Activated T-cell treated with anti-CD3 and anti-CD28 coated beads for 1 hour (primary cell): ENCODE measurements at regions not wholly inside any gene's neighbourhood (a gene's known extent, or its start where the extent isn't known, plus 50 kb on each side); places are given as distances from the start of the nearest gene placed in this dataset.

Experiments
- DNase-seq: peaks from one replicate; pipeline ENCODE4 v3.0.0-alpha.2; 2020; ENCODE audit warnings: low read depth

GRCh38 chr15:31263751-31264558, 62.7 kb upstream of the KLF13 start:
- DNase-seq, result peak; percentile 70

- no peak for DNase-seq
Observed at GRCh38 chr15:31264559-31265089, 62.0 kb upstream of the KLF13 start.

GRCh38 chr15:31265090-31265870, 61.4 kb upstream of the KLF13 start:
- DNase-seq, result no peak

GRCh38 chr15:31265871-31266711, 60.5 kb upstream of the KLF13 start:
- peak; percentile 45 for DNase-seq

- no peak for DNase-seq
Observed at GRCh38 chr15:31266712-31267111, 59.9 kb upstream of the KLF13 start.

- no peak for DNase-seq
Observed at GRCh38 chr15:31267161-31268107, 59.2 kb upstream of the KLF13 start.

- DNase-seq, result no peak
Observed at GRCh38 chr15:31268108-31268501, 58.5 kb upstream of the KLF13 start.

- no peak for DNase-seq
Observed at GRCh38 chr15:31268911-31269784, 57.5 kb upstream of the KLF13 start.

GRCh38 chr15:31269816-31270575, 56.6 kb upstream of the KLF13 start:
- DNase-seq, result no peak

GRCh38 chr15:31270767-31271166, 55.9 kb upstream of the KLF13 start:
- DNase-seq, result no peak

- no peak for DNase-seq
Observed at GRCh38 chr15:31271224-31271635, 55.4 kb upstream of the KLF13 start.

- DNase-seq, result no peak
Observed at GRCh38 chr15:31271711-31272557, 54.7 kb upstream of the KLF13 start.

GRCh38 chr15:31272558-31273257, 53.9 kb upstream of the KLF13 start:
- no peak for DNase-seq

GRCh38 chr15:31273258-31273941, 53.2 kb upstream of the KLF13 start:
- DNase-seq, result no peak

- no peak for DNase-seq
Observed at GRCh38 chr15:31274496-31275330, 51.9 kb upstream of the KLF13 start.
